ENCODE measurements at regions not wholly inside any gene's neighbourhood (a gene's known extent, or its start where the extent isn't known, plus 50 kb on each side); places are given as distances from the start of the nearest gene placed in this dataset.

DNA sequence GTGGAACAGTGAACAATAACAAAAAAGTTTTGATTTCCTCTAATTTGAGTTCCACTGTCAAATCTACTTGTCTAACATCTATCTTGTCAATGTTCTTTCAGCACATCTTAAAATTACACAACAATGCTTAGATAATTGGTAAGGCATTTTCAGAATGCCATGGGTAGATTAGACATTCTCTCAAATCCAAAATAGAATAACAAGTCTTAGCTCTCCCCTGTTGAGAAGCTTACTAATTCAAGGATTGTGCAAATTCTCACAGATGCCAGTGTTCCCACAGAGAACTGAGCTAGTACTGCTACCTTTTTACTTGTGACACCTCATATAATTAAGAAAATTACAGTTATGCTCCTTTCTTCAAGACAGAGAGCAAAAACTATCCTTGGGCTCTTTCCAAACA lies 2442.0 kb downstream of the PCDH7 start:
- TF ChIP-seq, protein P1, sequence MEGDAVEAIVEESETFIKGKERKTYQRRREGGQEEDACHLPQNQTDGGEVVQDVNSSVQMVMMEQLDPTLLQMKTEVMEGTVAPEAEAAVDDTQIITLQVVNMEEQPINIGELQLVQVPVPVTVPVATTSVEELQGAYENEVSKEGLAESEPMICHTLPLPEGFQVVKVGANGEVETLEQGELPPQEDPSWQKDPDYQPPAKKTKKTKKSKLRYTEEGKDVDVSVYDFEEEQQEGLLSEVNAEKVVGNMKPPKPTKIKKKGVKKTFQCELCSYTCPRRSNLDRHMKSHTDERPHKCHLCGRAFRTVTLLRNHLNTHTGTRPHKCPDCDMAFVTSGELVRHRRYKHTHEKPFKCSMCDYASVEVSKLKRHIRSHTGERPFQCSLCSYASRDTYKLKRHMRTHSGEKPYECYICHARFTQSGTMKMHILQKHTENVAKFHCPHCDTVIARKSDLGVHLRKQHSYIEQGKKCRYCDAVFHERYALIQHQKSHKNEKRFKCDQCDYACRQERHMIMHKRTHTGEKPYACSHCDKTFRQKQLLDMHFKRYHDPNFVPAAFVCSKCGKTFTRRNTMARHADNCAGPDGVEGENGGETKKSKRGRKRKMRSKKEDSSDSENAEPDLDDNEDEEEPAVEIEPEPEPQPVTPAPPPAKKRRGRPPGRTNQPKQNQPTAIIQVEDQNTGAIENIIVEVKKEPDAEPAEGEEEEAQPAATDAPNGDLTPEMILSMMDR (IDR thresholded peaks at IDR 0.05) = no peak
- no peak for TF ChIP-seq POLR2A (IDR thresholded peaks at IDR 0.05)
- TF ChIP-seq POLR2AphosphoS5 (IDR thresholded peaks at IDR 0.05) = no peak
